HL-60 (cell line): ENCODE measurements at regions not wholly inside any gene's neighbourhood (a gene's known extent, or its start where the extent isn't known, plus 50 kb on each side); places are given as distances from the start of the nearest gene placed in this dataset.

ENCODE experiments used
- CTCF ChIP-seq: IDR thresholded peaks from one replicate; pipeline ENCODE4 v1.5.1; 2011; ENCODE audit warnings: low read length, control low read depth, inconsistent platforms; ENCODE audit not compliant: insufficient read depth
- GABPA ChIP-seq: IDR thresholded peaks from 2 replicates; pipeline ENCODE4 v1.6.1; 2012; ENCODE audit warnings: low read depth
- POLR2AphosphoS5 ChIP-seq: IDR thresholded peaks from 2 replicates; pipeline ENCODE4 v1.6.1; 2012; ENCODE audit warnings: low read depth
- TF ChIP-seq, protein P1 (sequence below): IDR thresholded peaks from 2 replicates; pipeline ENCODE4 v1.6.1; 2012; ENCODE audit warnings: low read depth; ENCODE audit not compliant: insufficient replicate concordance

GRCh38 chr2:63698786-63699548 lies 110.2 kb downstream of the MDH1 start:
- TF ChIP-seq CTCF: peak; percentile 21
- TF ChIP-seq, protein P1, sequence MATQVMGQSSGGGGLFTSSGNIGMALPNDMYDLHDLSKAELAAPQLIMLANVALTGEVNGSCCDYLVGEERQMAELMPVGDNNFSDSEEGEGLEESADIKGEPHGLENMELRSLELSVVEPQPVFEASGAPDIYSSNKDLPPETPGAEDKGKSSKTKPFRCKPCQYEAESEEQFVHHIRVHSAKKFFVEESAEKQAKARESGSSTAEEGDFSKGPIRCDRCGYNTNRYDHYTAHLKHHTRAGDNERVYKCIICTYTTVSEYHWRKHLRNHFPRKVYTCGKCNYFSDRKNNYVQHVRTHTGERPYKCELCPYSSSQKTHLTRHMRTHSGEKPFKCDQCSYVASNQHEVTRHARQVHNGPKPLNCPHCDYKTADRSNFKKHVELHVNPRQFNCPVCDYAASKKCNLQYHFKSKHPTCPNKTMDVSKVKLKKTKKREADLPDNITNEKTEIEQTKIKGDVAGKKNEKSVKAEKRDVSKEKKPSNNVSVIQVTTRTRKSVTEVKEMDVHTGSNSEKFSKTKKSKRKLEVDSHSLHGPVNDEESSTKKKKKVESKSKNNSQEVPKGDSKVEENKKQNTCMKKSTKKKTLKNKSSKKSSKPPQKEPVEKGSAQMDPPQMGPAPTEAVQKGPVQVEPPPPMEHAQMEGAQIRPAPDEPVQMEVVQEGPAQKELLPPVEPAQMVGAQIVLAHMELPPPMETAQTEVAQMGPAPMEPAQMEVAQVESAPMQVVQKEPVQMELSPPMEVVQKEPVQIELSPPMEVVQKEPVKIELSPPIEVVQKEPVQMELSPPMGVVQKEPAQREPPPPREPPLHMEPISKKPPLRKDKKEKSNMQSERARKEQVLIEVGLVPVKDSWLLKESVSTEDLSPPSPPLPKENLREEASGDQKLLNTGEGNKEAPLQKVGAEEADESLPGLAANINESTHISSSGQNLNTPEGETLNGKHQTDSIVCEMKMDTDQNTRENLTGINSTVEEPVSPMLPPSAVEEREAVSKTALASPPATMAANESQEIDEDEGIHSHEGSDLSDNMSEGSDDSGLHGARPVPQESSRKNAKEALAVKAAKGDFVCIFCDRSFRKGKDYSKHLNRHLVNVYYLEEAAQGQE: no peak
- no peak for TF ChIP-seq POLR2AphosphoS5
- no peak for TF ChIP-seq GABPA
